ENCODE measurements at regions not wholly inside any gene's neighbourhood (a gene's known extent, or its start where the extent isn't known, plus 50 kb on each side); places are given as distances from the start of the nearest gene placed in this dataset.

GRCh38 chr15:70294731-70295305, 197.1 kb upstream of the TLE3 start:
- no peaks in the 10 kb centered on the region for H3K9me2 ChIP-seq (replicated peaks; ENCODE audit: control insufficient read depth, low read length)
- no peaks in the 10 kb centered on the region for H3K27me3 ChIP-seq (ENCODE audit: control insufficient read depth, low read length)
- H3K9me3 ChIP-seq (ENCODE audit: control insufficient read depth, insufficient read depth, low read length), result no peaks in the 10 kb centered on the region
- H3K4me3 ChIP-seq (ENCODE audit: low read length), result no peak overlapping the region
- H3K4me2 ChIP-seq (ENCODE audit: low read length), result no peak overlapping the region
- H3K27ac ChIP-seq (ENCODE audit: low read depth, low read length), result no peak overlapping the region
- H3K4me1 ChIP-seq (ENCODE audit: control insufficient read depth, low read length), result peaks cover 12% of the 10 kb centered on the region
- TF ChIP-seq CTCF (IDR thresholded peaks at IDR 0.05; ENCODE audit: low read depth, low read length, poor library complexity, severe bottlenecking) (no peak), EZH2phosphoT487 (IDR thresholded peaks at IDR 0.05; ENCODE audit: borderline replicate concordance, low read length) (no peak)
- no peaks in the 10 kb centered on the region for H4K20me1 ChIP-seq (ENCODE audit: control insufficient read depth, insufficient read depth, low read depth, low read length)
- no peaks in the 10 kb centered on the region for H3K36me3 ChIP-seq (ENCODE audit: control insufficient read depth, low read length)
- no peaks in the 10 kb centered on the region for H3K79me2 ChIP-seq (ENCODE audit: control insufficient read depth, low read length)
- H3F3A ChIP-seq (ENCODE audit: control insufficient read depth, insufficient read depth), result no peaks in the 10 kb centered on the region; the same call in 1 of the 2 replicates

- no peaks in the 10 kb centered on the region for H3K9me2 ChIP-seq (replicated peaks; ENCODE audit: control insufficient read depth, low read length)
- no peak for TF ChIP-seq CTCF (IDR thresholded peaks at IDR 0.05; ENCODE audit: low read depth, low read length, poor library complexity, severe bottlenecking)
- TF ChIP-seq EZH2phosphoT487 (IDR thresholded peaks at IDR 0.05; ENCODE audit: borderline replicate concordance, low read length), result no peak
Measured at GRCh38 chr15:70293591-70294470, 196.1 kb upstream of the TLE3 start.

GRCh38 chr15:70293138-70293537, 195.4 kb upstream of the TLE3 start:
- no peaks in the 10 kb centered on the region for H3K36me3 ChIP-seq (ENCODE audit: control insufficient read depth, low read length)
- peaks cover 13% of the 10 kb centered on the region for H3K4me1 ChIP-seq (ENCODE audit: control insufficient read depth, low read length)
- H3K27me3 ChIP-seq (ENCODE audit: control insufficient read depth, low read length), result no peaks in the 10 kb centered on the region
- no peaks in the 10 kb centered on the region for H3F3A ChIP-seq (ENCODE audit: control insufficient read depth, insufficient read depth)
- H3K4me2 ChIP-seq (ENCODE audit: low read length), result no peak overlapping the region
- H3K79me2 ChIP-seq (ENCODE audit: control insufficient read depth, low read length), result no peaks in the 10 kb centered on the region
- no peaks in the 10 kb centered on the region for H3K9me3 ChIP-seq (ENCODE audit: control insufficient read depth, insufficient read depth, low read length)
- H3K27ac ChIP-seq (ENCODE audit: low read depth, low read length), result no peak overlapping the region
- H4K20me1 ChIP-seq (ENCODE audit: control insufficient read depth, insufficient read depth, low read depth, low read length), result no peaks in the 10 kb centered on the region
- H3K4me3 ChIP-seq (ENCODE audit: low read length), result no peak overlapping the region
- H3K9me2 ChIP-seq (replicated peaks; ENCODE audit: control insufficient read depth, low read length), result no peaks in the 10 kb centered on the region
- TF ChIP-seq CTCF (IDR thresholded peaks at IDR 0.05; ENCODE audit: low read depth, low read length, poor library complexity, severe bottlenecking) (no peak), EZH2phosphoT487 (IDR thresholded peaks at IDR 0.05; ENCODE audit: borderline replicate concordance, low read length) (no peak)

More at GRCh38 chr15:70293591-70294470, 196.1 kb upstream of the TLE3 start:
- H3K4me3 ChIP-seq (ENCODE audit: low read length), result no peak overlapping the region
- no peaks in the 10 kb centered on the region for H3K9me3 ChIP-seq (ENCODE audit: control insufficient read depth, insufficient read depth, low read length)
- no peaks in the 10 kb centered on the region for H3K27me3 ChIP-seq (ENCODE audit: control insufficient read depth, low read length)
- H3K4me2 ChIP-seq (ENCODE audit: low read length), result no peak overlapping the region
- H3K4me1 ChIP-seq (ENCODE audit: control insufficient read depth, low read length), result peaks cover 11% of the 10 kb centered on the region
- H3K79me2 ChIP-seq (ENCODE audit: control insufficient read depth, low read length), result no peaks in the 10 kb centered on the region
- H4K20me1 ChIP-seq (ENCODE audit: control insufficient read depth, insufficient read depth, low read depth, low read length), result no peaks in the 10 kb centered on the region
- H3K36me3 ChIP-seq (ENCODE audit: control insufficient read depth, low read length), result no peaks in the 10 kb centered on the region
- no peak overlapping the region for H3K27ac ChIP-seq (ENCODE audit: low read depth, low read length)
- H3F3A ChIP-seq (ENCODE audit: control insufficient read depth, insufficient read depth), result no peaks in the 10 kb centered on the region; the same call in 1 of the 2 replicates
